ENCODE measurements at regions not wholly inside any gene's neighbourhood (a gene's known extent, or its start where the extent isn't known, plus 50 kb on each side); places are given as distances from the start of the nearest gene placed in this dataset.

GRCh38 chr2:217069263-217070042 lies 209.6 kb upstream of the TNP1 start:
- ATAC-seq (ENCODE audit: low FRiP score in 2 of 2) (peak in 1 of 2 donors; percentile 29), DNase-seq (peak in 1 of 2 donors; percentile 5)
- no peaks in the 10 kb centered on the region for H3K36me3 ChIP-seq
- H3K27me3 ChIP-seq, result no peaks in the 10 kb centered on the region
- no peaks in the 10 kb centered on the region for H3K9me3 ChIP-seq
- no peak for TF ChIP-seq POLR2AphosphoS5 (IDR thresholded peaks at IDR 0.05)
- TF ChIP-seq CTCF (IDR thresholded peaks at IDR 0.05), result no peak
- TF ChIP-seq EP300 (IDR thresholded peaks at IDR 0.05), result no peak
- TF ChIP-seq POLR2A (IDR thresholded peaks at IDR 0.05), result no peak
- no peak overlapping the region for H3K4me3 ChIP-seq
- WGBS, 2 donors, result 91 to 97% methylated on average over 5 to 7 of the region's 7 CpGs
- no peak overlapping the region for H3K27ac ChIP-seq
- H3K4me1 ChIP-seq, result peaks cover 0 to 12% (median 7%) of the 10 kb centered on the region in 4 donors

- WGBS, 2 donors, result 93 to 95% methylated on average over 6 of the region's 6 CpGs
- peak in 1 of 2 donors; percentile 8 for ATAC-seq (ENCODE audit: low FRiP score in 2 of 2)
- no peak overlapping the region for H3K27ac ChIP-seq
Observed at GRCh38 chr2:217068677-217069250, 208.9 kb upstream of the TNP1 start.

GRCh38 chr2:217067787-217068186 lies 207.9 kb upstream of the TNP1 start:
- H3K36me3 ChIP-seq, result no peaks in the 10 kb centered on the region
- DNase-seq, result no peak
- no peak overlapping the region for H3K27ac ChIP-seq

More at GRCh38 chr2:217068677-217069250, 208.9 kb upstream of the TNP1 start:
- Histone ChIP-seq H3K4me3 (no peak overlapping the region), H3K36me3 (no peaks in the 10 kb centered on the region), H3K9me3 (no peaks in the 10 kb centered on the region), H3K4me1 (peaks cover 0 to 12% (median 8%) of the 10 kb centered on the region in 4 donors), H3K27me3 (no peaks in the 10 kb centered on the region)
- TF ChIP-seq POLR2AphosphoS5 (IDR thresholded peaks at IDR 0.05) (no peak), CTCF (IDR thresholded peaks at IDR 0.05) (no peak), EP300 (IDR thresholded peaks at IDR 0.05) (no peak), POLR2A (IDR thresholded peaks at IDR 0.05) (no peak)
- no peak for DNase-seq

GRCh38 chr2:217066510-217067270 lies 206.8 kb upstream of the TNP1 start:
- peaks cover 0 to 12% (median 8%) of the 10 kb centered on the region in 4 donors for H3K4me1 ChIP-seq
- peak overlapping the region in 2 of 4 donors; percentile 42 to 44 for H3K27ac ChIP-seq
- peak in 1 of 2 donors; percentile 44 for DNase-seq
- no peaks in the 10 kb centered on the region for H3K36me3 ChIP-seq
- ATAC-seq (ENCODE audit: low FRiP score in 2 of 2), result no peak
- no peaks in the 10 kb centered on the region for H3K27me3 ChIP-seq
- 75 to 78% methylated on average over 21 of the region's 21 CpGs for WGBS, 2 donors
- no peak for TF ChIP-seq POLR2A (IDR thresholded peaks at IDR 0.05)
- TF ChIP-seq EP300 (IDR thresholded peaks at IDR 0.05), result no peak
- no peak for TF ChIP-seq POLR2AphosphoS5 (IDR thresholded peaks at IDR 0.05)
- TF ChIP-seq CTCF (IDR thresholded peaks at IDR 0.05), result no peak
- no peaks in the 10 kb centered on the region for H3K9me3 ChIP-seq
- H3K4me3 ChIP-seq, result no peak overlapping the region

More at GRCh38 chr2:217067787-217068186, 207.9 kb upstream of the TNP1 start:
- Histone ChIP-seq H3K9me3 (no peaks in the 10 kb centered on the region), H3K4me1 (peaks cover 0 to 12% (median 8%) of the 10 kb centered on the region in 4 donors), H3K27me3 (no peaks in the 10 kb centered on the region), H3K4me3 (no peak overlapping the region)
- TF ChIP-seq POLR2A (IDR thresholded peaks at IDR 0.05), result no peak
- no peak for TF ChIP-seq POLR2AphosphoS5 (IDR thresholded peaks at IDR 0.05)
- no peak for TF ChIP-seq CTCF (IDR thresholded peaks at IDR 0.05)
- TF ChIP-seq EP300 (IDR thresholded peaks at IDR 0.05), result no peak
- 92 to 93% methylated on average over 6 of the region's 6 CpGs for WGBS, 2 donors
- ATAC-seq (ENCODE audit: low FRiP score in 2 of 2), result no peak
